Inflammatory macrophage treated with lipopolysaccharide for 1 hour (primary cell): ENCODE measurements at regions not wholly inside any gene's neighbourhood (a gene's known extent, or its start where the extent isn't known, plus 50 kb on each side); places are given as distances from the start of the nearest gene placed in this dataset.
"Not testable (repeated sequence)": the region's sequence is repeated elsewhere in the genome, so short reads cannot be mapped to it uniquely, and the experiment has no call there.

Experiments used
- DNase-seq, 2 donors: peaks; one replicate each; pipeline ENCODE4 v3.0.0-alpha.2; 2020 to 2022

DNA sequence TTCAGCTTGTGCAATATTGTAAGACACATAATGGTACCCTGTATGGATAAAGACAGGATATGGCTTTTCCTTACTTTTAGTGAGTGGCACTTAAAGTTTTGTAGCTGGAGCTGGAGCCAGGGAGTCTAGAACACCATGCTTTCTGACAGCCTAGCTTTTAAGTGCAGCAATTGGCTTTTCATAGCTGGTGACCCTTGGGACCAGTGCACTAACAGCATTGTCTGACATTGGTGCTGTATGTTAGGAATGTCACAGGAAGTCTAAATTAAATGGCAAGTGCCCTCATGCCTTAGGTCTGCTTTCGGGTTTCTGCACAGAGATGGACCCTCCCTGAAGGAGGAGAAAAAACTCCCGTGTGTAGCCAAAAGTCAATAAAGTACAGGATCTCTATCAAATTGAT lies 628.2 kb downstream of the NR2F2 start:
- no peak for DNase-seq

DNA sequence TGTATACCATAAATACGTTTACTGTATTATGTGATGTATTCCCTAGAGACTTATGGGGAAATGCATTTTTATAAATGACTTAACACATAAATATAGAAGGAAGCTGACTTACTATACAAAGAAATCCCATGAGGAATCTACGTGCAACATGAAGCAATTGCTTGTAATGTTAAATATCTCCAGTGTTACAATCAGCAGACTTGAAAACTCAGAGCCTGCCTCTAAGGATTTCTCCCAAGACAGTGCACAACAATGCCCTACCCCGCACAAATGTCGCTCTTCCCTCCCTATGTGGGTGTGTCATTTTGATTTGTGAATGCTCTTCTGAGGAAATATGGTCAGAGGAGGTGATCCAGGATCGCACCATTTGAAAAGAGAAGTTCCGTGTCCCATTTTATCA lies 629.0 kb downstream of the NR2F2 start:
- DNase-seq = no peak

DNA sequence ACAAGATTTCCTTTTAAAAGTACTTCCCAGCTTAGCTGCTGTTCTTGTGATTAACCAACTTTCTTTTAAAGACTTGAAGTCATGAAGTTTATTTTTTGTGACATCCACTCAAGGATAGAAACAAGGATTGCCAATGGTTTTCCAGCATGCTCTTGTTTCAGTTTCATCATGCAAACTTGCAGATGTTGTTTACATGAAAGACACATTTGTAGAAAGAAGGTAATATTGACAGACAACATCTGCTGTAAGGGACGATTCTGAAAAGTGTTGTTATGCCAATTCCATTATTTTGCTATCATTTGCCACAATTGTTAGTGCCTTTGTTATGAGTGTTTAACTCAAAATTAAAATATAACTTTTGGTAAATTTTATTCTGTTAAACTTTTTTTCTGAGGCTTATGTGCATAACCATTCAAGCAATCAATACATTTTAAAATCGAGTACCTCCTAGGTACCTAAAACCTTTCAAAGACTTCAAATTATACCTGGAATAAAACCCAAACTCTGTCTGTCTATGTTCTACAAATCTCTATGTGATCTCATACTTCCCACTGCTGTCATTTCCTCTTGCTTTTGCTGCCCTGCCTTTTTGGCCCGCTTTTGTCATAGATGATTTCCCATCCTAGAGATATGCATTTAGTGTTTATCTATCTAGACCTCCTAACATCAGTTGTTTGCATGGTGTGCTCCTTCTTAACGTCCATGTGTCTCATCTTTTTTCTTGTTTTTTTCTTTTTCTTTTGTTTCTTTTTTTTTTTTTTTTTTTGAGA lies 630.4 kb downstream of the NR2F2 start:
- no peak for DNase-seq

DNA sequence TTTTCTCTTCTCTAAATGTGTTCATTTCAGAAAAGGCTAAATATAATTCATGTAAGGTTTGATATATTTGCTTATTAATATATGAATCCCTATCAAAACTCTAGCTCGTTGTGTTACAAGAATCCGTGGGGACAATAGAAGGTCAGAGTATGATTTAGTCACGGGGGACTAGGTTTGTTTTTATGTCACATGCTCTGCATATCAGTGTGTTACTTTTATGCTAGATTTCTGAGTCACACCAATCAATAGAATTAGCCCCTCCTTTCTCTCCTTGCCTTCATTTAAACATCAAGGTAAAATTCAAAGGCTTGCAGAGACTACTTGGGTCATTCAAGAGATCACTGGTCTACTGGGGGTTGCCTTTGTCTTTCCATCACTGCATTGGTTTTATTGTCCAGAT lies 636.1 kb downstream of the NR2F2 start:
- DNase-seq = no peak

DNA sequence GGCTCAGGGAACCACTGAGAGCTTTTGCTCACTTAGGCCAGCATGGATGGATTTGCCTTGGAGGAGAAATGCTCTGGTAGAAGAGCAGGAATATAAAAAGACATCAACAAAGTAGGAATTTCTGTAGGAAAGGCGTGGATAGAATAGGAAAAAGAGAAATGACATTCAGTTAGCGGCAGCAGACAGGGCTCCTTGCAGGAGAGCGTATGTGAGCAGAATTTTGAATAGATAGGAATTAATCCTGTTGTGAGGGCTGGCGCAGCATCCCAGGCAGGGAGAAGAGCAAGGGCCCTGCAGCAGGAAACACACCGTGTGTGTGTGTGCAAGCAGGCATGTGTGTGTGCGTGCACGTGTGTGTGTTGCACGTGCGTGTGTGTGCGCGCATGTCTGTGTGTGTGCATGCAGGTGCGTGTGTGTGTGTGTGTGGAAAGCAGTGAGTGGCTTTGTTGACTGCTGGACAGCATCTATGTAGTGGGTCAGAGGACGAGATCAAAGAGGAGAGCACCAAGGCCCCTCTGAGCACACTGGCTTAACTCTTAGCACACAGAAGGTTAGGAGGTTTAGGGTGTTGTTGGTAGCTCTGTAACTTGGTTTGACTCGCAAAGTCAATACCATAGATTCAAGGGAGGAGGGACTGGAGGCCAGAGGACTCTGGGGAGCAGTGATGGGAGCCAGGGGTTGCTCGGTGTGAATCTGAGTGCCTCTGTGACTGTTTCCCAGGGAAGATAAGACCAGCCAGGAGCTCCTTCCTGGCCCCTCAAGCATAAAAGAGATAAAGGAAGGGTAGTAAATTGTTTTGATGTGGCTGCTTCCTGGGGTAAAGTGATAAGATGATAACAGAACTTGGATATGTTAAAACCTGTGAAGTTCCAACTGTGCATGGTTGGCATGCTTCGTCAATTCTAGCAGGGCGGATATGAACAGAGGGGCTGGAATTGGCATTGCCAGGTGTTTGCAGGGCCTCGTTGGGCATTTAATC lies 639.5 kb downstream of the NR2F2 start:
- no peak for DNase-seq

DNA sequence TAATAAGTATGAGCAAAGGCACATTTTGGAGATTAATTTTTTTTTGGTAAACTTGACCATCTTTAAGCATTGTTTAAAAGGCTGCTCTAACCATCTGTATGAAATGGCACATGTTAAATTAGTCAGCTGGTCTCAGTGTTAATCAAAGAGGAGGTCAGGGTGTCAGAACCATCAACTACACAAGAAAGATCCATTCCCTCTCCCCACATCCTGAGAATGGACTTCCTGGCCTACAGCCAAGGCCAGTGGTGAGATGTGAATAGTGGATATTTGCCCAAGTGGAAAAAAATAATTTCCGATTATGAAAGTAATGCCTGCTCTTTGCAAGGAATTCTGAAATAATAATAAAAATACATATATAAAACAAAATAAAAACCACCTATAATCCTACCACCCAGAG lies 641.7 kb downstream of the NR2F2 start:
- DNase-seq = no peak

GRCh38 chr15:96974761-96975160 lies 644.3 kb downstream of the NR2F2 start:
- DNase-seq = no peak

DNA sequence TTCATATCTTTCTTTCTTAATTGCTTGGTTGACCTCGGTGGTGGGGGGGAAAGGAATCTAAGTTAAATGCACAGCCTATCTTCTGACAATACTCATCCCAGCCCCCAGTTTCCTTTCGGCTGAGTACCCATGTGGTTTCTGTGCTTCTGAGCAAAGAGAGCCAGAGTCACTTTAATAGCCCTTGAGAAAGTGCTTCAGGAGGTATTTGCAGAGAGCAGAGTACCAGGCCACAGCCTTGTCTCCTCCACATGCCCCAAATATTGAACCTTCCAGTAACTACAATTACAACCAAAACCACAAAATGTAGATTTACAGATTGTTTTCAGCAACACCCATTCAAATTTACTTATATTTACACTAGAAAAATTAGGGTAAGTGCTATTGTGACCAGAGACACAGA lies 647.4 kb downstream of the NR2F2 start:
- DNase-seq = no peak

DNA sequence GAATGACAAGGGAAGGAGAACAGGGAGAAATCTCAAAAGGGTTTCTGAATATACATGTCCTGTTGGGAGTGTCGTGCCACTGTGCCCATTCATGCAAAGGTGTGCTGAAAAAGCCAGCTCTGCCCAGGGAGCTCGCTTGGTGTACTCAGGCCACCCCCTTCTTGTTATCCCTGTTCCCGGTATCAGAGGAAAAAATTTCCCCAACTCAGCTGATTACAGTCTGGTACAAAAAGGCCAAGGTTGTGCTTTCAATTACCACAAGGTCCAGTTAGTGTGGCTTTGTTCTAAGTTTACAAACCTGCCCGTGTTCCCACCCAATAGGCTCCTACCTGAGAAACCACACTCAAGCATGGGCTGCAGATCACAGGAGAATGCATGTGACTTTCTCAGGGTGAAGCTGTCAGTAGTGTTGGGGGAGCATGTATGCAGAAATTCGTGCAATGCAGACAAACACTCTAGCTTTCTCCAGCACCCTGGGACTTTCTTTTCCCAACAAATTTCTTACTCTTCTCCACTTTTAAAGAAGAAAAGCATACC lies 648.5 kb downstream of the NR2F2 start:
- no peak for DNase-seq

GRCh38 chr15:96984121-96984671 lies 653.7 kb downstream of the NR2F2 start:
- DNase-seq = not testable (repeated sequence)

DNA sequence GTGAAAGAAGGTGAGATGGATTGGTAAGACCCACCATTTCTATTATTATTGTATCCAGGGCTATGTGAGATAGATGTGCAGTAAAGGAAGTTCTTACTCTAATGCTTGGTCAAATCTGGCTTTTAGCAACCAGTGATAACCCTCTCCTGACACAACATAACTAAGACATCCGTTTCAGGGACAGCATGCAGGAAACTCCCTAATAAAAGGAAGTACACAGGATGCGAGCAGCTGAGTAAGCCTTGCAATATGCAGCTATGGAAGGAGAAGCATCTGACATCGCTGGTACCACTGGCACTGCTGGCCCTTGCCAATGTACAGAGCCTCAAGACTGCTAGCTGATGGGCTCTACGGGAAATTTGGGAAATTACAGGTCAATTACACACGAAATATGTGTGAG lies 662.3 kb downstream of the NR2F2 start:
- DNase-seq = no peak

GRCh38 chr15:96997538-96997937 lies 667.0 kb downstream of the NR2F2 start:
- DNase-seq = no peak

- no peak for DNase-seq
These were observed 678.5 kb downstream of the NR2F2 start for GRCh38 chr15:97009031-97009431.

GRCh38 chr15:97012986-97013385 lies 682.5 kb downstream of the NR2F2 start:
- DNase-seq = no peak

GRCh38 chr15:97013491-97013890 lies 683.0 kb downstream of the NR2F2 start:
- no peak for DNase-seq

DNA sequence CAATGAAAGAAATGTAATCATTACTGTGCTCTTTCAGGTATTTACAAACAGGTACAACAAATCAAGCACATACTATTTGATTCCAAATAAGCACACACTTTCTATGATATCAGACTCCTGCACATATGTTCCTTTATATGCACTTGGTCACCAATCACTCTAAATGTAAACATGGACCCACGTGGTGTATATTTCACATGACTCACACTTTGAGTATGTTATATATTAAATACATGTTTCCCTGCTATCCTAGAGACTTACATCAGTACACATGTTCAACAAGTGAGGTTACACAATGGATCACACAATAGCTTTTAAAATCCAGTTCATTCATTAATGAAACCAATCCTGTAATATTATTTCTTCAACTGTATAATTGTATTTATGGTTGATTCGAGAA lies 683.5 kb downstream of the NR2F2 start:
- DNase-seq = no peak

- DNase-seq = no peak
These were observed 693.0 kb downstream of the NR2F2 start for GRCh38 chr15:97023488-97023844.

DNA sequence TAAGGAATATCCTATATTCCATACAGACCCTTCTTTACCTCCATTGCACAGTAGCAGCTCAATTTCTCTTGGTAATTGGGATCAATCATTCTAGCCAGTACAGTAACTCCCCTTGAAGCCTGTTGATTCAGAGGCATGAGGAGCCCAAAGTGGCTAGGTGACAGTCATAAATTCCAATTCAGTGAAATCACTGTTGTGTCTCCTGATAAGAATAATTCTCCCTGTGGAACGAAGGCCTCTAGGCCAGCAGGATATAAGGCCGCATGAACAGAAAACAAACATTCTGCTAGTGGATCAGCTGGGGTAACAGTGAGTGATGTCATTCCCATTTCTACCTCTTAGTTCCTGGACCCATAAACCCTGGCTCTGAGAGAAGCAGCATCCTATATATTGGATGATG lies 696.3 kb downstream of the NR2F2 start:
- DNase-seq = no peak

DNA sequence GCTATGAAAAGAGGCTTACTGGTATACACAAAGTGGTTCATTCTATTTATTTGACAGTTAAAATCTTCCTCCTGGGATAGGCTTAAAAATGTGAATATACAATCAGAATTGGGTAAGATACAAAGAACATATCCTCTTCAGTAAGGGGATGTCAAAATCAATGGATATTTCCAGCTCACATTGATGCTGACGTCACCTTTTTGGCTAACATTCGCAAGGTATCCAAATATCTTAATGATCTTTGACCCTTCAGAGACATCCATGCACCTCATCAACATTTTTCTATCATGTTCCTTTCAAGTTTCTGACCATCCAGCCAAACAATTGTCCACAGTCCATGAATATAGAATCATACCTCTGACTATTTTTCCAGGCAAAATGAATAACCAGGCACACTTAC lies 697.3 kb downstream of the NR2F2 start:
- DNase-seq = no peak

DNA sequence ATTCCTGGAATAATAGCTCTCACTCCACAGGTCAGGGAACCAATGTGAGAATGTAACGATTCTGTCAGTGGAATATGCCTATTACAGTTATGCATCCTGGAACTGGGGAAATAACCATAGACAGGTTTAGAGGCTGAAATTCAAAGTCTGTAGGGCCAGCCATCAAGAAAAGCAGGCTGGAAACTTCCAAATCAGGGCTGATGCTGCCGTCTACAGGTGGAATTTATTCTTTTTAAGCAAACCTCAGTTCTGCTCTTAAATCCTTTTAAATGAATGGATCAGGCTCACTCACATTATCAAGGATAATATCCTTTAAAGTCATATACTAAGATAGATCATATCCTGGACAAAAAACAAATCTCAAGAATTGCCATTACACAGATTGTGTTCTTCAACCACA lies 699.8 kb downstream of the NR2F2 start:
- DNase-seq = no peak

GRCh38 chr15:97036301-97036700 lies 705.8 kb downstream of the NR2F2 start:
- DNase-seq = no peak

DNA sequence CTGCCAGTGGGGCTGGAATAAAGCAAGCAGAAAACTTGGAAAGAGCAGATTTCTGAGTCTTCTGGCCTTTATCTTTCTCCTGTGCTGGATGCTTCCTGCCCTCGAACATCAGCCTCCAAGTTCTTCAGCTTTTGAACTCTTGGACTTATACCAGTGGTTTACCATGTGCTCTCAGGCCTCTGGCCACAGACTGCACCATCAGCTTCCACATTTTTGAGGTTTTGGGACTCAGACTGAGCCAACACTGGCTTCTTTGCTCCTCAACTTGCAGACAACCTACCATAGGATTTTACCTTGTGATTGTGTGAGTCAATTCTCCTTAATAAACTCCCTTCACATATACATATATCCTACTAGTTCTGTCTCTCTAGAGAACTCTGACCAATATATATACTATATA lies 706.6 kb downstream of the NR2F2 start:
- no peak for DNase-seq

DNA sequence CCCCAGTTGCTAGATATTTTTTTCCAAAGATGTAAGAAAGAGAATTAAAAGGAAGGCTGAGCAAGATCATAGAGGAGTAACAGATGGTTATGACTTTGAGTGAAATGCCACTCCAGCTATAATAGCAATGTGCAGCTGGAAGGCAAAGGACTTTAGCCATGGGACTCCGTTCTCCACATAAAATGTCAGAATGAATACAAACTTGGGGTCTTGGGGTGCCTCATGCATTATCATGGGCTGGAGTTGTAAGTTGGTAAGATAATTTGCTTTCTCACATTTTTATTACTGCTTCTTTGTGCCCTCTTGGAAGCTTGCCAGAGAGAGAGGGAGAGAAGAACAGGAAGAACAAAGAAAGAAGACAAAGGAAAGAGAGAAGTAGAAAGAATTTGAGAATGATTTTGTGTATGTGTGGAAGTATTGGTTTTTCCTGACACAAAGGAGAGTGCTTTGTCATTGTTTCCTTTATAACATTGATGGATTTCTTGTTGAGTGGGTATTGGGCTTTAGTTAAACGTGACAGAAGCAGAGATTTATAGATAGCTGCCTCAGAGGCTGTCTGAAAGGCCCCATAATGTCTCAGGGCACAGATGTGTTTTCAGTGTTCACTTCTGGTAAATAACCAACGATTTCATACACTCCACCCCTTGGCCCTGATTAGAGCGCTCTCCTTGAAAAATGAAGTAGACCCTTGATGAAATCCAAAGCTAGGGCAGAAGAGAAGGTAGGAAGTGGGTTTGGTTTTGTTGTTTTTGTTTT lies 715.3 kb downstream of the NR2F2 start:
- no peak for DNase-seq
